ENCODE measurements at regions not wholly inside any gene's neighbourhood (a gene's known extent, or its start where the extent isn't known, plus 50 kb on each side); places are given as distances from the start of the nearest gene placed in this dataset.
A peak's percentile ranks its signal among the peaks of the same experiment; 100 is the strongest.

- H3K27ac ChIP-seq (ENCODE audit: low read depth): no peak overlapping the region
- H3F3A ChIP-seq (replicated peaks; ENCODE audit: low read depth): no peaks in the 10 kb centered on the region
- H3K4me2 ChIP-seq: no peak overlapping the region
- H3K27me3 ChIP-seq (ENCODE audit: insufficient read depth): no peaks in the 10 kb centered on the region
- no peaks in the 10 kb centered on the region for H3K36me3 ChIP-seq (ENCODE audit: insufficient read depth)
- peaks cover 7% of the 10 kb centered on the region; the same call in 1 of the 2 replicates for H3K9me2 ChIP-seq (ENCODE audit: insufficient read depth)
- H4K20me1 ChIP-seq (replicated peaks; ENCODE audit: insufficient read depth): no peaks in the 10 kb centered on the region
- no peaks in the 10 kb centered on the region for H3K4me1 ChIP-seq (ENCODE audit: insufficient read depth)
- H2AFZ ChIP-seq: no peak overlapping the region
- H3K79me2 ChIP-seq (replicated peaks; ENCODE audit: insufficient read depth): no peaks in the 10 kb centered on the region
- DNase-seq (ENCODE audit: low spot score) (no peak), ATAC-seq (no peak)
- no peak overlapping the region for H3K4me3 ChIP-seq
- H3K9me3 Mint-ChIP-seq: no peaks in the 10 kb centered on the region
- H3K36me3 Mint-ChIP-seq (ENCODE audit: low read depth): no peaks in the 10 kb centered on the region
- H3K27me3 Mint-ChIP-seq (ENCODE audit: insufficient read depth, low read depth, poor library complexity): peaks cover 2% of the 10 kb centered on the region
- H3K4me3 Mint-ChIP-seq: no peak overlapping the region
- peaks cover 9% of the 10 kb centered on the region for H3K4me1 Mint-ChIP-seq
- H3K27ac Mint-ChIP-seq: no peak overlapping the region
- no peak for TF ChIP-seq ZNF462 (CRISPR knock-in tag; IDR thresholded peaks at IDR 0.05)
- TF ChIP-seq NANOG (IDR thresholded peaks at IDR 0.05; ENCODE audit: borderline replicate concordance): no peak
- TF ChIP-seq EZH2 (IDR thresholded peaks at IDR 0.05; ENCODE audit: low read depth, unreplicated experiment): no peak
- TF ChIP-seq ETS1 (IDR thresholded peaks at IDR 0.05): no peak
Measured at GRCh38 chr21:15966651-15967050, 236.9 kb downstream of the USP25 start.

- Histone ChIP-seq H3K36me3 (ENCODE audit: insufficient read depth) (no peaks in the 10 kb centered on the region), H3K4me3 (no peak overlapping the region), H3K4me2 (no peak overlapping the region), H2AFZ (no peak overlapping the region), H3K4me1 (ENCODE audit: insufficient read depth) (no peaks in the 10 kb centered on the region), H3K9me2 (ENCODE audit: insufficient read depth) (peaks cover 7% of the 10 kb centered on the region; the same call in 1 of the 2 replicates), H3F3A (replicated peaks; ENCODE audit: low read depth) (no peaks in the 10 kb centered on the region), H3K79me2 (replicated peaks; ENCODE audit: insufficient read depth) (no peaks in the 10 kb centered on the region), H3K27ac (ENCODE audit: low read depth) (no peak overlapping the region), H4K20me1 (replicated peaks; ENCODE audit: insufficient read depth) (no peaks in the 10 kb centered on the region), H3K27me3 (ENCODE audit: insufficient read depth) (no peaks in the 10 kb centered on the region)
- Mint-ChIP-seq H3K4me1 (peaks cover 9% of the 10 kb centered on the region), H3K27ac (peak overlapping the region; percentile 64), H3K4me3 (no peak overlapping the region), H3K9me3 (no peaks in the 10 kb centered on the region), H3K36me3 (ENCODE audit: low read depth) (no peaks in the 10 kb centered on the region), H3K27me3 (ENCODE audit: insufficient read depth, low read depth, poor library complexity) (peaks cover 2% of the 10 kb centered on the region)
- peak; percentile 40 for DNase-seq (ENCODE audit: low spot score)
- ATAC-seq: no peak
- TF ChIP-seq STAT1 (IDR thresholded peaks at IDR 0.05; ENCODE audit: unreplicated experiment): no peak
- no peak for TF ChIP-seq NANOG (IDR thresholded peaks at IDR 0.05; ENCODE audit: borderline replicate concordance)
- TF ChIP-seq EZH2phosphoT487 (IDR thresholded peaks at IDR 0.05; ENCODE audit: unreplicated experiment): no peak
- TF ChIP-seq POLR2AphosphoS5 (IDR thresholded peaks at IDR 0.05; ENCODE audit: low read depth): no peak
- no peak for TF ChIP-seq ETS1 (IDR thresholded peaks at IDR 0.05)
- no peak for TF ChIP-seq EZH2 (IDR thresholded peaks at IDR 0.05; ENCODE audit: low read depth, unreplicated experiment)
- TF ChIP-seq ZNF114 (CRISPR knock-in tag; IDR thresholded peaks at IDR 0.05): no peak
- no peak for TF ChIP-seq JUNB (IDR thresholded peaks at IDR 0.05; ENCODE audit: unreplicated experiment)
- no peak for TF ChIP-seq CTCF (conservative IDR thresholded peaks at IDR 0.05; ENCODE audit: low read depth in 2 of 2)
- no peak for TF ChIP-seq CREB1 (CRISPR knock-in tag; IDR thresholded peaks at IDR 0.05; ENCODE audit: low read depth)
- TF ChIP-seq ZNF331 (CRISPR knock-in tag; IDR thresholded peaks at IDR 0.05; ENCODE audit: low read depth): no peak
Measured at GRCh38 chr21:15967661-15968060, 237.9 kb downstream of the USP25 start.

Measured in GM23338 (cell line).